Mammary epithelial cell (primary cell): ENCODE measurements at regions not wholly inside any gene's neighbourhood (a gene's known extent, or its start where the extent isn't known, plus 50 kb on each side); places are given as distances from the start of the nearest gene placed in this dataset.

ENCODE experiments used
- CTCF ChIP-seq, 2 donors: IDR thresholded peaks in 1 of 2; conservative IDR thresholded peaks in 1 of 2; 2 replicates each; pipeline ENCODE4 v1.5.1; 2011 to 2012; ENCODE audit warnings: inconsistent platforms in 2 of 2, low read length in 2 of 2, mild to moderate bottlenecking in 2 of 2, control low read depth in 1 of 2, low read depth in 1 of 2; ENCODE audit not compliant: insufficient read depth in 1 of 2; ENCODE audit errors: extremely low read depth in 1 of 2
- EZH2 ChIP-seq: IDR thresholded peaks from 2 replicates; pipeline ENCODE4 v1.6.1; 2012; ENCODE audit warnings: low read length, inconsistent platforms, borderline replicate concordance

- TF ChIP-seq CTCF (conservative IDR thresholded peaks at IDR 0.05 in 1 of 2, IDR thresholded peaks at IDR 0.05 in 1 of 2; ENCODE audit: extremely low read depth in 1 of 2, insufficient read depth in 1 of 2, low read depth in 1 of 2, low read length in 2 of 2) (no peak), EZH2 (no peak)
Observed at GRCh38 chr7:36076074-36076473, 77.0 kb upstream of the EEPD1 start.
